MG63 (cell line): ENCODE measurements at regions not wholly inside any gene's neighbourhood (a gene's known extent, or its start where the extent isn't known, plus 50 kb on each side); places are given as distances from the start of the nearest gene placed in this dataset.

ENCODE experiments used
- DNase-seq: peaks from one replicate; pipeline ENCODE4 v3.0.0-alpha.2; 2020
- H3K27me3 ChIP-seq: fragments of 250-450 bp; sonication (Bioruptor Pico); 2 replicates; pipeline ENCODE4 v1.5.1; 2020; ENCODE audit warnings: mild to moderate bottlenecking, moderate library complexity
- H3K36me3 ChIP-seq: fragments of 250-450 bp; sonication (Bioruptor Pico); 2 replicates; pipeline ENCODE4 v1.5.1; 2020; ENCODE audit warnings: mild to moderate bottlenecking, moderate library complexity
- H3K4me3 ChIP-seq: fragments of 250-450 bp; sonication (Bioruptor Pico); 2 replicates; pipeline ENCODE4 v1.5.1; 2020; ENCODE audit warnings: mild to moderate bottlenecking, moderate library complexity
- H3K9me3 ChIP-seq: fragments of 250-450 bp; sonication (Bioruptor Pico); 2 replicates; pipeline ENCODE4 v1.5.1; 2020; ENCODE audit warnings: mild to moderate bottlenecking, moderate library complexity

GRCh38 chr6:113290684-113291083 lies 566.5 kb upstream of the MARCKS start:
- Histone ChIP-seq H3K36me3 (no peaks in the 10 kb centered on the region), H3K9me3 (peaks cover 12% of the 10 kb centered on the region), H3K27me3 (no peaks in the 10 kb centered on the region), H3K4me3 (no peak overlapping the region)
- DNase-seq, result no peak

- peak; percentile 64 for DNase-seq
Observed at GRCh38 chr6:113291751-113292445, 565.2 kb upstream of the MARCKS start.

GRCh38 chr6:113292646-113293422 lies 564.3 kb upstream of the MARCKS start:
- no peak for DNase-seq
- H3K27me3 ChIP-seq, result no peaks in the 10 kb centered on the region
- H3K36me3 ChIP-seq, result no peaks in the 10 kb centered on the region

More at GRCh38 chr6:113291751-113292445, 565.2 kb upstream of the MARCKS start:
- H3K27me3 ChIP-seq, result no peaks in the 10 kb centered on the region
- H3K36me3 ChIP-seq, result no peaks in the 10 kb centered on the region
- no peak overlapping the region for H3K4me3 ChIP-seq
- no peaks in the 10 kb centered on the region; the same call in none of the 2 replicates for H3K9me3 ChIP-seq

GRCh38 chr6:113293423-113293740 lies 563.8 kb upstream of the MARCKS start:
- DNase-seq, result no peak

More at GRCh38 chr6:113292646-113293422, 564.3 kb upstream of the MARCKS start:
- Histone ChIP-seq H3K9me3 (no peaks in the 10 kb centered on the region), H3K4me3 (no peak overlapping the region)

GRCh38 chr6:113299531-113299930 lies 557.6 kb upstream of the MARCKS start:
- no peak for DNase-seq
- H3K9me3 ChIP-seq, result no peaks in the 10 kb centered on the region

More at GRCh38 chr6:113293423-113293740, 563.8 kb upstream of the MARCKS start:
- no peak overlapping the region for H3K4me3 ChIP-seq
- H3K36me3 ChIP-seq, result no peaks in the 10 kb centered on the region
- no peaks in the 10 kb centered on the region for H3K27me3 ChIP-seq
- H3K9me3 ChIP-seq, result no peaks in the 10 kb centered on the region

GRCh38 chr6:113301651-113302050 lies 555.5 kb upstream of the MARCKS start:
- H3K4me3 ChIP-seq, result no peak overlapping the region
- no peaks in the 10 kb centered on the region for H3K36me3 ChIP-seq
- DNase-seq, result peak; percentile 26
- no peaks in the 10 kb centered on the region for H3K9me3 ChIP-seq
- no peaks in the 10 kb centered on the region for H3K27me3 ChIP-seq

More at GRCh38 chr6:113299531-113299930, 557.6 kb upstream of the MARCKS start:
- Histone ChIP-seq H3K27me3 (no peaks in the 10 kb centered on the region), H3K36me3 (no peaks in the 10 kb centered on the region), H3K4me3 (no peak overlapping the region)

- Histone ChIP-seq H3K36me3 (no peaks in the 10 kb centered on the region), H3K9me3 (no peaks in the 10 kb centered on the region), H3K4me3 (no peak overlapping the region), H3K27me3 (no peaks in the 10 kb centered on the region)
- DNase-seq, result no peak
Observed at GRCh38 chr6:113304116-113304515, 553.0 kb upstream of the MARCKS start.

- DNase-seq, result peak; percentile 14
- H3K27me3 ChIP-seq, result no peaks in the 10 kb centered on the region
Observed at GRCh38 chr6:113306552-113307145, 550.5 kb upstream of the MARCKS start.

GRCh38 chr6:113308266-113308665 lies 548.9 kb upstream of the MARCKS start:
- DNase-seq, result no peak
- no peaks in the 10 kb centered on the region for H3K27me3 ChIP-seq
- H3K4me3 ChIP-seq, result no peak overlapping the region
- no peaks in the 10 kb centered on the region for H3K36me3 ChIP-seq
- H3K9me3 ChIP-seq, result no peaks in the 10 kb centered on the region

More at GRCh38 chr6:113306552-113307145, 550.5 kb upstream of the MARCKS start:
- H3K9me3 ChIP-seq, result no peaks in the 10 kb centered on the region
- no peaks in the 10 kb centered on the region for H3K36me3 ChIP-seq
- no peak overlapping the region for H3K4me3 ChIP-seq

GRCh38 chr6:113313841-113314240 lies 543.3 kb upstream of the MARCKS start:
- no peaks in the 10 kb centered on the region for H3K9me3 ChIP-seq
- H3K4me3 ChIP-seq, result no peak overlapping the region
- no peak for DNase-seq
- H3K27me3 ChIP-seq, result no peaks in the 10 kb centered on the region
- H3K36me3 ChIP-seq, result no peaks in the 10 kb centered on the region

- no peaks in the 10 kb centered on the region for H3K9me3 ChIP-seq
- no peak overlapping the region for H3K4me3 ChIP-seq
- no peak for DNase-seq
- H3K27me3 ChIP-seq, result no peaks in the 10 kb centered on the region
- H3K36me3 ChIP-seq, result no peaks in the 10 kb centered on the region
Observed at GRCh38 chr6:113315165-113315564, 542.0 kb upstream of the MARCKS start.

GRCh38 chr6:113315879-113316278 lies 541.3 kb upstream of the MARCKS start:
- Histone ChIP-seq H3K27me3 (no peaks in the 10 kb centered on the region), H3K36me3 (no peaks in the 10 kb centered on the region), H3K9me3 (no peaks in the 10 kb centered on the region), H3K4me3 (no peak overlapping the region)
- no peak for DNase-seq

GRCh38 chr6:113317442-113317841 lies 539.7 kb upstream of the MARCKS start:
- Histone ChIP-seq H3K27me3 (no peaks in the 10 kb centered on the region), H3K36me3 (no peaks in the 10 kb centered on the region), H3K4me3 (no peak overlapping the region), H3K9me3 (no peaks in the 10 kb centered on the region)
- no peak for DNase-seq

- Histone ChIP-seq H3K9me3 (no peaks in the 10 kb centered on the region), H3K36me3 (no peaks in the 10 kb centered on the region), H3K4me3 (no peak overlapping the region), H3K27me3 (no peaks in the 10 kb centered on the region)
- DNase-seq, result no peak
Observed at GRCh38 chr6:113317891-113318574, 539.1 kb upstream of the MARCKS start.

GRCh38 chr6:113318575-113318917 lies 538.6 kb upstream of the MARCKS start:
- Histone ChIP-seq H3K27me3 (no peaks in the 10 kb centered on the region), H3K9me3 (no peaks in the 10 kb centered on the region), H3K4me3 (no peak overlapping the region), H3K36me3 (no peaks in the 10 kb centered on the region)
- DNase-seq, result no peak

GRCh38 chr6:113320653-113321052 lies 536.5 kb upstream of the MARCKS start:
- H3K9me3 ChIP-seq, result no peaks in the 10 kb centered on the region
- H3K36me3 ChIP-seq, result no peaks in the 10 kb centered on the region
- DNase-seq, result no peak
- no peak overlapping the region for H3K4me3 ChIP-seq
- no peaks in the 10 kb centered on the region for H3K27me3 ChIP-seq

- no peaks in the 10 kb centered on the region for H3K27me3 ChIP-seq
- DNase-seq, result no peak
- H3K4me3 ChIP-seq, result no peak overlapping the region
- H3K36me3 ChIP-seq, result no peaks in the 10 kb centered on the region
- no peaks in the 10 kb centered on the region for H3K9me3 ChIP-seq
Observed at GRCh38 chr6:113326781-113327180, 530.4 kb upstream of the MARCKS start.
